ENCODE measurements at regions not wholly inside any gene's neighbourhood (a gene's known extent, or its start where the extent isn't known, plus 50 kb on each side); places are given as distances from the start of the nearest gene placed in this dataset.

DNA sequence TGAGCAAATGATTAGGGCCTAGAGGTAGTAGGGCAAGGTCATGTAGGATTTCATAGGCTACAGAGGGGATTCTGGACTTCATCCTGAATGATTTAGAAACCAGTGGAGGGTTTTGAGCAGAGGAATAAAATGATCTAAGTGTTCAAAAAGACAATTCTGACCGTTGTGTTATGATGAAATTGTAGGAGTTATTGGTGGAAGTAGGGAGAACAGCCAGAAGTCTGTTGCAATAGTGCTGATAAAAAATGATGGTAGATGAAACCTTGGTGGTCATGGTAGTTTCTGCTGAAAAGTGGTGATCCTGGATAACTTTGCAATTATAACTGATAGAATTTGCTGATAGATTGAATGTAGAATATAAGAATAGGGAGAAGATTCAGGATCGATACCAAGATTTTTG lies 60.2 kb downstream of the MID1IP1 start:
- Histone ChIP-seq H3F3A (ENCODE audit: insufficient read depth, low read length, poor library complexity, severe bottlenecking) (no peaks in the 10 kb centered on the region), H3K27me3 (ENCODE audit: insufficient read depth, low read depth, low read length) (no peaks in the 10 kb centered on the region), H3K4me2 (ENCODE audit: low read length) (no peak overlapping the region), H4K20me1 (ENCODE audit: insufficient read depth) (no peaks in the 10 kb centered on the region), H3K9ac (ENCODE audit: low read length) (no peak overlapping the region), H3K9me2 (ENCODE audit: insufficient read depth, low read length) (no peaks in the 10 kb centered on the region), H3K36me3 (ENCODE audit: insufficient read depth, low read length) (no peaks in the 10 kb centered on the region), H2AFZ (ENCODE audit: low read depth, low read length) (no peak overlapping the region), H3K9me3 (ENCODE audit: low read length) (no peaks in the 10 kb centered on the region), H3K4me3 (ENCODE audit: low read length) (no peak overlapping the region), H3K27ac (ENCODE audit: low read length) (no peak overlapping the region), H3K79me2 (replicated peaks; ENCODE audit: insufficient read depth, low read length) (no peaks in the 10 kb centered on the region)
- no peak for TF ChIP-seq EP300 (conservative IDR thresholded peaks at IDR 0.05; ENCODE audit: poor library complexity, severe bottlenecking)
- TF ChIP-seq, protein P1, sequence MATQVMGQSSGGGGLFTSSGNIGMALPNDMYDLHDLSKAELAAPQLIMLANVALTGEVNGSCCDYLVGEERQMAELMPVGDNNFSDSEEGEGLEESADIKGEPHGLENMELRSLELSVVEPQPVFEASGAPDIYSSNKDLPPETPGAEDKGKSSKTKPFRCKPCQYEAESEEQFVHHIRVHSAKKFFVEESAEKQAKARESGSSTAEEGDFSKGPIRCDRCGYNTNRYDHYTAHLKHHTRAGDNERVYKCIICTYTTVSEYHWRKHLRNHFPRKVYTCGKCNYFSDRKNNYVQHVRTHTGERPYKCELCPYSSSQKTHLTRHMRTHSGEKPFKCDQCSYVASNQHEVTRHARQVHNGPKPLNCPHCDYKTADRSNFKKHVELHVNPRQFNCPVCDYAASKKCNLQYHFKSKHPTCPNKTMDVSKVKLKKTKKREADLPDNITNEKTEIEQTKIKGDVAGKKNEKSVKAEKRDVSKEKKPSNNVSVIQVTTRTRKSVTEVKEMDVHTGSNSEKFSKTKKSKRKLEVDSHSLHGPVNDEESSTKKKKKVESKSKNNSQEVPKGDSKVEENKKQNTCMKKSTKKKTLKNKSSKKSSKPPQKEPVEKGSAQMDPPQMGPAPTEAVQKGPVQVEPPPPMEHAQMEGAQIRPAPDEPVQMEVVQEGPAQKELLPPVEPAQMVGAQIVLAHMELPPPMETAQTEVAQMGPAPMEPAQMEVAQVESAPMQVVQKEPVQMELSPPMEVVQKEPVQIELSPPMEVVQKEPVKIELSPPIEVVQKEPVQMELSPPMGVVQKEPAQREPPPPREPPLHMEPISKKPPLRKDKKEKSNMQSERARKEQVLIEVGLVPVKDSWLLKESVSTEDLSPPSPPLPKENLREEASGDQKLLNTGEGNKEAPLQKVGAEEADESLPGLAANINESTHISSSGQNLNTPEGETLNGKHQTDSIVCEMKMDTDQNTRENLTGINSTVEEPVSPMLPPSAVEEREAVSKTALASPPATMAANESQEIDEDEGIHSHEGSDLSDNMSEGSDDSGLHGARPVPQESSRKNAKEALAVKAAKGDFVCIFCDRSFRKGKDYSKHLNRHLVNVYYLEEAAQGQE (IDR thresholded peaks at IDR 0.05; ENCODE audit: borderline replicate concordance), result no peak
- TF ChIP-seq POLR2AphosphoS5 (IDR thresholded peaks at IDR 0.05), result no peak
- no peak for TF ChIP-seq SMC3 (conservative IDR thresholded peaks at IDR 0.05; ENCODE audit: poor library complexity)
- TF ChIP-seq, protein P2, sequence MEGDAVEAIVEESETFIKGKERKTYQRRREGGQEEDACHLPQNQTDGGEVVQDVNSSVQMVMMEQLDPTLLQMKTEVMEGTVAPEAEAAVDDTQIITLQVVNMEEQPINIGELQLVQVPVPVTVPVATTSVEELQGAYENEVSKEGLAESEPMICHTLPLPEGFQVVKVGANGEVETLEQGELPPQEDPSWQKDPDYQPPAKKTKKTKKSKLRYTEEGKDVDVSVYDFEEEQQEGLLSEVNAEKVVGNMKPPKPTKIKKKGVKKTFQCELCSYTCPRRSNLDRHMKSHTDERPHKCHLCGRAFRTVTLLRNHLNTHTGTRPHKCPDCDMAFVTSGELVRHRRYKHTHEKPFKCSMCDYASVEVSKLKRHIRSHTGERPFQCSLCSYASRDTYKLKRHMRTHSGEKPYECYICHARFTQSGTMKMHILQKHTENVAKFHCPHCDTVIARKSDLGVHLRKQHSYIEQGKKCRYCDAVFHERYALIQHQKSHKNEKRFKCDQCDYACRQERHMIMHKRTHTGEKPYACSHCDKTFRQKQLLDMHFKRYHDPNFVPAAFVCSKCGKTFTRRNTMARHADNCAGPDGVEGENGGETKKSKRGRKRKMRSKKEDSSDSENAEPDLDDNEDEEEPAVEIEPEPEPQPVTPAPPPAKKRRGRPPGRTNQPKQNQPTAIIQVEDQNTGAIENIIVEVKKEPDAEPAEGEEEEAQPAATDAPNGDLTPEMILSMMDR (IDR thresholded peaks at IDR 0.05; ENCODE audit: poor library complexity, severe bottlenecking), result no peak
- TF ChIP-seq TAF1 (IDR thresholded peaks at IDR 0.05; ENCODE audit: low read depth), result no peak
- TF ChIP-seq MXI1 (conservative IDR thresholded peaks at IDR 0.05; ENCODE audit: poor library complexity, severe bottlenecking), result no peak
- TF ChIP-seq RAD21 (conservative IDR thresholded peaks at IDR 0.05), result no peak
- no peak for TF ChIP-seq EZH2 (IDR thresholded peaks at IDR 0.05; ENCODE audit: borderline replicate concordance, insufficient read depth, low read length, poor library complexity, severe bottlenecking)

DNA sequence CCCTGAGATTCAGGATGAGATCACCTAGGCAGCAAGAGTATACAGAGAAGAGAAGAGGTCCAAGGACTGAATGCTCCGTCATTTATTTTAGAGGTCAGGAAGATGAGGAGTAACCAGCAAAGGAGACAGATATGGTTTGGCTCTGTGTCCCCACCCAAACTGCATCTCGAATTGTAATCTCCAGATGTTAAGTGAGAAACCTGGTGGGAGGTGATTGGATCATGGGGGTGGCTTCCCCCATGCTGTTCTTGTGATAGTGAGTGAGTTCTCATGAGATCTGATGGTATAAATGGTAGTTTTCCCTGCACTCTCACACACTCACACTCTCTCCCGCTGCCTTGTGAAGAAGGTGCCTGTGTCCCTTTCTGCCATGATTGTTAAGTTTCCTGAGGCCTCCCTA lies 60.8 kb downstream of the MID1IP1 start:
- Histone ChIP-seq H3K4me2 (ENCODE audit: low read length) (no peak overlapping the region), H3K36me3 (ENCODE audit: insufficient read depth, low read length) (no peaks in the 10 kb centered on the region), H3K79me2 (replicated peaks; ENCODE audit: insufficient read depth, low read length) (no peaks in the 10 kb centered on the region), H3K9me2 (ENCODE audit: insufficient read depth, low read length) (no peaks in the 10 kb centered on the region), H3F3A (ENCODE audit: insufficient read depth, low read length, poor library complexity, severe bottlenecking) (no peaks in the 10 kb centered on the region), H3K9ac (ENCODE audit: low read length) (no peak overlapping the region), H4K20me1 (ENCODE audit: insufficient read depth) (no peaks in the 10 kb centered on the region), H3K27me3 (ENCODE audit: insufficient read depth, low read depth, low read length) (no peaks in the 10 kb centered on the region), H3K4me3 (ENCODE audit: low read length) (no peak overlapping the region), H2AFZ (ENCODE audit: low read depth, low read length) (no peak overlapping the region), H3K9me3 (ENCODE audit: low read length) (no peaks in the 10 kb centered on the region), H3K27ac (ENCODE audit: low read length) (no peak overlapping the region)
- no peak for TF ChIP-seq MXI1 (conservative IDR thresholded peaks at IDR 0.05; ENCODE audit: poor library complexity, severe bottlenecking)
- TF ChIP-seq, protein P2 (IDR thresholded peaks at IDR 0.05; ENCODE audit: poor library complexity, severe bottlenecking), result no peak
- TF ChIP-seq SMC3 (conservative IDR thresholded peaks at IDR 0.05; ENCODE audit: poor library complexity), result no peak
- no peak for TF ChIP-seq POLR2AphosphoS5 (IDR thresholded peaks at IDR 0.05)
- no peak for TF ChIP-seq EP300 (conservative IDR thresholded peaks at IDR 0.05; ENCODE audit: poor library complexity, severe bottlenecking)
- TF ChIP-seq, protein P1 (IDR thresholded peaks at IDR 0.05; ENCODE audit: borderline replicate concordance), result no peak
- no peak for TF ChIP-seq RAD21 (conservative IDR thresholded peaks at IDR 0.05)
- no peak for TF ChIP-seq EZH2 (IDR thresholded peaks at IDR 0.05; ENCODE audit: borderline replicate concordance, insufficient read depth, low read length, poor library complexity, severe bottlenecking)
- TF ChIP-seq TAF1 (IDR thresholded peaks at IDR 0.05; ENCODE audit: low read depth), result no peak
